H1 (cell line): ENCODE measurements at regions not wholly inside any gene's neighbourhood (a gene's known extent, or its start where the extent isn't known, plus 50 kb on each side); places are given as distances from the start of the nearest gene placed in this dataset.

Source experiments
- CTCF ChIA-PET: fragments of 300-600 bp; sonication (Branson Sonifier 250); formaldehyde crosslinking; loops from one replicate; lab custom pipeline; 2021; ENCODE audit not compliant: partially characterized antibody; lab: Charles Lee
- POLR2A ChIA-PET: fragments of 300-600 bp; sonication (Branson Sonifier 250); formaldehyde crosslinking; loops from one replicate; lab custom pipeline; 2021; ENCODE audit warnings: inconsistent platforms; ENCODE audit not compliant: partially characterized antibody; lab: Charles Lee
- DNase-seq, 2 experiments: peaks; one replicate each; pipeline versions ENCODE4 v3.0.0 to v3.0.0-alpha.2; 2010 to 2022; ENCODE audit warnings: low spot score in 2 of 2, low read depth in 1 of 2, mixed read lengths in 1 of 2
- FAIRE-seq: peaks from 2 replicates; lab custom pipeline; 2011; peaks lifted over from hg19 to GRCh38; lab: Jason Lieb, UNC
- H2AFZ ChIP-seq: 2 replicates; pipeline ENCODE4 v1.8.1; 2012; ENCODE audit warnings: low read length, inconsistent platforms
- H2AK5ac ChIP-seq: 2 replicates; pipeline ENCODE4 v1.6.1; 2013; ENCODE audit warnings: low read depth, low read length
- H2BK120ac ChIP-seq: replicated peaks from 2 replicates; pipeline ENCODE3; 2013; ENCODE audit warnings: low read depth, low read length, inconsistent platforms
- H2BK12ac ChIP-seq: 2 replicates; pipeline ENCODE4 v1.6.1; 2013; ENCODE audit warnings: low read depth, low read length
- H2BK15ac ChIP-seq: 2 replicates; pipeline ENCODE4 v1.6.1; 2013; ENCODE audit warnings: low read length
- H2BK20ac ChIP-seq: 2 replicates; pipeline ENCODE4 v1.6.1; 2013; ENCODE audit warnings: low read length
- H2BK5ac ChIP-seq: 2 replicates; pipeline ENCODE4 v1.6.1; 2013; ENCODE audit warnings: low read depth, low read length
- H3K14ac ChIP-seq: 2 replicates; pipeline ENCODE4 v1.6.1; 2013; ENCODE audit warnings: inconsistent platforms; ENCODE audit not compliant: insufficient read length
- H3K18ac ChIP-seq: 2 replicates; pipeline ENCODE4 v1.6.1; 2013; ENCODE audit warnings: low read length; ENCODE audit errors: extremely low read depth
- H3K23ac ChIP-seq: 2 replicates; pipeline ENCODE4 v1.6.1; 2013; ENCODE audit warnings: inconsistent platforms; ENCODE audit not compliant: insufficient read length
- H3K23me2 ChIP-seq: 2 replicates; pipeline ENCODE4 v1.6.1; 2013; ENCODE audit warnings: low read depth, low read length
- H3K27ac ChIP-seq: 2 replicates; pipeline ENCODE4 v1.6.1; 2011; ENCODE audit warnings: low read depth, low read length, inconsistent platforms
- H3K27me3 ChIP-seq, 4 experiments: replicated peaks in 1 of 4; 1 replicate in 1 of 4; 2 replicates in 3 of 4; pipeline versions ENCODE4 v1.6.1 to v1.8.1; 2011 to 2013; ENCODE audit warnings: low read length in 3 of 4, mild to moderate bottlenecking in 3 of 4, inconsistent platforms in 2 of 4, mixed read lengths in 2 of 4, moderate library complexity in 1 of 4; ENCODE audit not compliant: control insufficient read depth in 3 of 4, insufficient read depth in 3 of 4; ENCODE audit errors: extremely low read depth in 1 of 4
- H3K36me3 ChIP-seq, 4 experiments: 2 replicates each; pipeline versions ENCODE4 v1.6.1 to v1.8.1; 2011 to 2013; ENCODE audit warnings: mild to moderate bottlenecking in 4 of 4, low read length in 3 of 4, moderate library complexity in 2 of 4, control low read depth in 1 of 4, inconsistent platforms in 1 of 4; ENCODE audit not compliant: insufficient read depth in 4 of 4, control insufficient read depth in 2 of 4
- H3K4ac ChIP-seq: replicated peaks from 2 replicates; pipeline ENCODE3; 2013; ENCODE audit warnings: low read length, low read depth, mixed read lengths, inconsistent platforms; ENCODE audit not compliant: insufficient read length
- H3K4me1 ChIP-seq, 4 experiments: replicated peaks in 1 of 4; 1 replicate in 1 of 4; 2 replicates in 3 of 4; pipeline versions ENCODE4 v1.6.1 to v1.8.1; 2011 to 2013; ENCODE audit warnings: low read length in 3 of 4, inconsistent platforms in 2 of 4, mixed read lengths in 1 of 4; ENCODE audit not compliant: insufficient read depth in 4 of 4, control insufficient read depth in 3 of 4
- H3K4me2 ChIP-seq, 2 experiments: 2 replicates each; pipeline versions ENCODE4 v1.6.1 to v1.8.1; 2011 to 2013; ENCODE audit warnings: low read depth in 2 of 2, low read length in 2 of 2, control low read depth in 1 of 2, inconsistent platforms in 1 of 2, mild to moderate bottlenecking in 1 of 2; ENCODE audit not compliant: insufficient read depth in 1 of 2
- H3K4me3 ChIP-seq, 4 experiments: fragments of 200-600, 300-600 bp in 1 of 4; sonication (generic), shearing (Covaris generic), sonication (Bioruptor Twin) in 1 of 4; 2 replicates each; pipeline versions ENCODE4 v1.5.1 to v1.8.1; 2011 to 2016; ENCODE audit warnings: low read length in 4 of 4, low read depth in 3 of 4, control low read depth in 2 of 4, inconsistent platforms in 2 of 4, mild to moderate bottlenecking in 2 of 4, mixed read lengths in 1 of 4, moderate library complexity in 1 of 4; ENCODE audit not compliant: insufficient read depth in 2 of 4; ENCODE audit errors: extremely low read depth in 1 of 4
- H3K56ac ChIP-seq: replicated peaks from 2 replicates; pipeline ENCODE3; 2013; ENCODE audit warnings: low read depth, mild to moderate bottlenecking, mixed read lengths, low read length, inconsistent platforms; ENCODE audit not compliant: insufficient read length
- H3K79me1 ChIP-seq: 2 replicates; pipeline ENCODE4 v1.6.1; 2013; ENCODE audit warnings: low read depth, low read length, control low read depth
- H3K79me2 ChIP-seq, 2 experiments: 2 replicates each; pipeline versions ENCODE4 v1.6.1 to v1.8.1; 2012 to 2013; ENCODE audit warnings: low read length in 2 of 2, mild to moderate bottlenecking in 2 of 2, inconsistent platforms in 1 of 2; ENCODE audit not compliant: insufficient read depth in 2 of 2, control insufficient read depth in 1 of 2
- H3K9ac ChIP-seq, 4 experiments: replicated peaks in 1 of 4; 1 replicate in 1 of 4; 2 replicates in 3 of 4; pipeline versions ENCODE4 v1.6.1 to v1.8.1; 2011 to 2013; ENCODE audit warnings: low read depth in 3 of 4, low read length in 3 of 4, control low read depth in 2 of 4, mild to moderate bottlenecking in 2 of 4, moderate library complexity in 2 of 4, inconsistent platforms in 1 of 4; ENCODE audit errors: extremely low read depth in 1 of 4
- H3K9me3 ChIP-seq, 2 experiments: 2 replicates each; pipeline versions ENCODE4 v1.6.1 to v1.8.1; 2012 to 2013; ENCODE audit warnings: mild to moderate bottlenecking in 2 of 2, moderate library complexity in 2 of 2, control low read depth in 1 of 2, inconsistent platforms in 1 of 2, low read depth in 1 of 2, low read length in 1 of 2, mixed read lengths in 1 of 2; ENCODE audit not compliant: insufficient read depth in 2 of 2
- H4K20me1 ChIP-seq, 2 experiments: replicated peaks in 1 of 2; 2 replicates each; pipeline versions ENCODE3 to v1.8.1; 2011 to 2013; ENCODE audit warnings: inconsistent platforms in 2 of 2, low read length in 2 of 2, mild to moderate bottlenecking in 1 of 2; ENCODE audit not compliant: insufficient read depth in 2 of 2, control insufficient read depth in 1 of 2
- H4K5ac ChIP-seq: 2 replicates; pipeline ENCODE4 v1.6.1; 2013; ENCODE audit warnings: low read length, low read depth, mixed read lengths, inconsistent platforms; ENCODE audit not compliant: insufficient read length
- H4K8ac ChIP-seq: 2 replicates; pipeline ENCODE4 v1.8.0; 2013; ENCODE audit warnings: mild to moderate bottlenecking, moderate library complexity, low read length, inconsistent platforms; ENCODE audit not compliant: insufficient read depth; ENCODE audit errors: extremely low read depth
- H4K91ac ChIP-seq: replicated peaks from 2 replicates; pipeline ENCODE3; 2013; ENCODE audit warnings: low read length, mixed read lengths, inconsistent platforms; ENCODE audit not compliant: insufficient read length
- BACH1 ChIP-seq: IDR thresholded peaks from 2 replicates; pipeline ENCODE4 v1.6.1; 2012; ENCODE audit warnings: low read length, improper control_type of control experiment
- GTF2F1 ChIP-seq: IDR thresholded peaks from 2 replicates; pipeline ENCODE4 v1.6.1; 2012; ENCODE audit warnings: low read depth, low read length, improper control_type of control experiment, borderline replicate concordance
- JUND ChIP-seq: IDR thresholded peaks from 2 replicates; pipeline ENCODE4 v1.6.1; 2011; ENCODE audit warnings: mild to moderate bottlenecking, improper control_type of control experiment, low read length
- MAX ChIP-seq: IDR thresholded peaks from 2 replicates; pipeline ENCODE4 v1.6.1; 2012; ENCODE audit warnings: inconsistent platforms
- NANOG ChIP-seq: IDR thresholded peaks from 2 replicates; pipeline ENCODE4 v1.6.1; 2011; ENCODE audit warnings: low read length, low read depth, mild to moderate bottlenecking, inconsistent platforms; ENCODE audit not compliant: insufficient read depth, poor library complexity, severe bottlenecking
- NRF1 ChIP-seq: IDR thresholded peaks from 2 replicates; pipeline ENCODE4 v1.6.1; 2011; ENCODE audit warnings: mild to moderate bottlenecking, low read depth, low read length, improper control_type of control experiment
- POLR2AphosphoS5 ChIP-seq: IDR thresholded peaks from 2 replicates; pipeline ENCODE4 v1.6.1; 2011; ENCODE audit warnings: low read depth, low read length
- RNF2 ChIP-seq: fragments of 200-900, 300-1000 bp; sonication (generic); IDR thresholded peaks from 2 replicates; pipeline ENCODE4 v1.7.1; 2016; ENCODE audit warnings: borderline replicate concordance, low read depth, mild to moderate bottlenecking, antibody characterized with exemption, low read length; ENCODE audit not compliant: poor library complexity, severe bottlenecking; ENCODE audit errors: missing control alignments
- SAP30 ChIP-seq: fragments of 300-600 bp; sonication (generic); IDR thresholded peaks from 2 replicates; pipeline ENCODE4 v1.7.1; 2012; ENCODE audit warnings: low read length, moderate library complexity, mild to moderate bottlenecking, inconsistent platforms; ENCODE audit not compliant: insufficient read depth, insufficient replicate concordance
- SIN3A ChIP-seq, 2 experiments: IDR thresholded peaks in 1 of 2; conservative IDR thresholded peaks in 1 of 2; 2 replicates each; pipeline ENCODE4 v1.6.1; 2011 to 2012; ENCODE audit warnings: low read length in 2 of 2, improper control_type of control experiment in 1 of 2, low read depth in 1 of 2, mild to moderate bottlenecking in 1 of 2
- SRF ChIP-seq: IDR thresholded peaks from 2 replicates; pipeline ENCODE4 v1.6.1; 2011; ENCODE audit warnings: mild to moderate bottlenecking, low read depth, low read length, moderate library complexity
- SUZ12 ChIP-seq: fragments of 200-600 bp; sonication (generic); IDR thresholded peaks from 2 replicates; pipeline ENCODE4 v1.6.1; 2012; ENCODE audit warnings: mild to moderate bottlenecking, inconsistent platforms, low read length, moderate library complexity, mixed read lengths
- YY1 ChIP-seq: IDR thresholded peaks from 2 replicates; pipeline ENCODE4 v1.6.1; 2011; ENCODE audit warnings: low read depth, mild to moderate bottlenecking, low read length
- WGBS, 2 experiments: shearing (Covaris generic) in 1 of 2; methylation state at CpG; one replicate each; pipeline versions ENCODE4 v1.1.6 to v1.1.7; 2013 to 2015; ENCODE audit warnings: low lambda C conversion rate in 2 of 2, mixed read lengths in 2 of 2, inconsistent platforms in 1 of 2, low coverage in 1 of 2, missing lambda C conversion rate in 1 of 2; ENCODE audit not compliant: insufficient replicate concordance in 2 of 2, insufficient coverage in 1 of 2, insufficient read length in 1 of 2; ENCODE audit errors: extremely low coverage in 1 of 2, missing lambda C conversion rate in 1 of 2; 5-methylcytosine and 5-hydroxymethylcytosine counted together

- Histone ChIP-seq H2BK120ac (no peak overlapping the region), H3K79me2 (no peaks in the 10 kb centered on the region), H3K4ac (no peak overlapping the region), H2AK5ac (no peak overlapping the region), H3K56ac (no peak overlapping the region), H3K27ac (no peak overlapping the region), H3K27me3 (no peaks in the 10 kb centered on the region), H3K4me2 (no peak overlapping the region), H3K36me3 (no peaks in the 10 kb centered on the region), H4K8ac (no peak overlapping the region), H3K18ac (no peak overlapping the region), H4K91ac (no peak overlapping the region), H4K5ac (no peak overlapping the region), H3K9me3 (no peaks in the 10 kb centered on the region), H2BK15ac (no peak overlapping the region), H4K20me1 (no peaks in the 10 kb centered on the region), H2BK20ac (no peak overlapping the region), H3K23me2 (no peaks in the 10 kb centered on the region), H2AFZ (no peak overlapping the region), H2BK5ac (no peak overlapping the region), H3K9ac (no peak overlapping the region), H3K14ac (no peak overlapping the region), H3K4me3 (no peak overlapping the region), H3K4me1 (no peaks in the 10 kb centered on the region), H2BK12ac (no peak overlapping the region), H3K79me1 (no peaks in the 10 kb centered on the region), H3K23ac (no peak overlapping the region)
- POLR2A ChIA-PET: no interaction called here
- FAIRE-seq (no peak), DNase-seq (no peak)
- TF ChIP-seq BACH1: no peak
- TF ChIP-seq POLR2AphosphoS5: no peak
- no peak for TF ChIP-seq SRF
- no peak for TF ChIP-seq NANOG
- no peak for TF ChIP-seq SUZ12
- no peak for TF ChIP-seq YY1
- no peak for TF ChIP-seq SAP30
- TF ChIP-seq GTF2F1: no peak
- no peak for TF ChIP-seq JUND
- no peak for TF ChIP-seq MAX
- no peak for TF ChIP-seq RNF2
- no peak for TF ChIP-seq SIN3A (conservative IDR thresholded peaks at IDR 0.05 in 1 of 2, IDR thresholded peaks at IDR 0.05 in 1 of 2; ENCODE audit: low read depth in 1 of 2, low read length in 2 of 2)
- TF ChIP-seq NRF1: no peak
- 91% methylated on average over 4 of the region's 4 CpGs; no CpG with 5 or more reads in 1 of the 2 experiments for WGBS, 2 experiments
- CTCF ChIA-PET: interaction anchor here (1.0 to 3.4 kb wide), 4 partner anchors 9 to 82 kb away, joined by 3 to 12 read pairs (median 5); no protein-coding TSS in a partner anchor
Measured at GRCh38 chr6:21506126-21506525, 87.4 kb upstream of the SOX4 start.
